HUDEP-2 (cell line): ENCODE measurements at regions not wholly inside any gene's neighbourhood (a gene's known extent, or its start where the extent isn't known, plus 50 kb on each side); places are given as distances from the start of the nearest gene placed in this dataset.
"Not testable (repeated sequence)": the region's sequence is repeated elsewhere in the genome, so short reads cannot be mapped to it uniquely, and the experiment has no call there.

ENCODE experiments used
- DNase-seq, 76 experiments: peaks; one replicate each; lab custom pipeline; 2025; ENCODE audit not compliant: unreplicated experiment in 76 of 76; lab: John Stamatoyannopoulos, UW

- DNase-seq, result no peak
Measured at GRCh38 chr11:87675993-87676392, 499.2 kb downstream of the RAB38 start.

GRCh38 chr11:87666730-87667129, 508.5 kb downstream of the RAB38 start:
- no peak for DNase-seq

DNA sequence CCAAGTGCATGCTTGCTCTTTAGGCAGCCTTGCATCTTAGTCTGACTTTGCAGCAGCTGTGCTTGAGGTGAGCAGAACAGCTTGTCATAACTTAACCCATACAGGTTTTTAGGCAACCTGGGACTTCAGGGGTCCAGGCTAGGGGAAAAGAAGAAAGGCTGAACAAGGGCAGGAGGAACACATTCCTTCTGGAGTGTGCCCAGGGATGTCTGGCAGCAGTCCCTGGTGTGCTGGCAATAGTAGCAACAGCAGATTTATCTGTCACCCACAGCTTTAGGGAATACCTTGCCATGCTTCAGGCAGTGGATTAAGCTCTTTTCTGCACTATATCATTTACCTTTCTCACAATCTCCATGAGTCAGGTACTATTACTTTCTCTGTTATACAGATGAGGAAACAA, 513.0 kb downstream of the RAB38 start:
- DNase-seq, result no peak

DNA sequence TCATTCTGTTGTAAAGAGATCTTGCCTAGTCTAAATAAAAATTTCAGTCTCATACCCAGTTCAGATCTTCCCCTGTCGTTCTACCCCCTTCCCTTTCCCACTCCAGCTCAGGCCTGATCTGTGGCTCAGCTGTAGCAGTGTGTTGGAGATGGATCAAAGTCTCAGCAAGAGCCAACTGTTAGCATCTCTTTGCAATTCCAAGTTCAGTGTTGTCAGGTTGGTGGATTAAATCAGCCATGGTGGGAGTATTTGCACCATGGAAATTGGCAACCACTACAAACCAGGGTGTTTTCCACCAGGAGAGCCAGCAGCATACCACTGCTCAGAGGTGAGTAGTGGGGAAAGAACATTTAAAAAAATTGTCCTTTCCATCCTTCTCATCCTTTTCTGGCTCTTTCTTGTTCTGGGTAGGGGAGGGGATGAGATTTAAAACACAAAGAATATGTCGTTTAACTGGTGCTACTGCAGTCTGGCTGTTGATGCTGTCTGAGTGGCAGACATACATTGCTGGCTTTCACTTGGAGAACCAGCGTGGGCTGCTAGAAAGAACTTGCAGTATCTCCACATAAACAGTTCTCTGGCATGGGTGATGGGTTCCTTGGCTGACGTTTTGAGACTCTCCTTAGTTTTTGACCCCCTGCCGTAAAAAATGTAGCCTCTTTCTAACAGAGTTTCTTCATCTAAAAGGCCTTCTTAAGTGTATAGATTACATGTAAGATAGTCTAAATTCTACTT, 514.1 kb downstream of the RAB38 start:
- no peak for DNase-seq

DNA sequence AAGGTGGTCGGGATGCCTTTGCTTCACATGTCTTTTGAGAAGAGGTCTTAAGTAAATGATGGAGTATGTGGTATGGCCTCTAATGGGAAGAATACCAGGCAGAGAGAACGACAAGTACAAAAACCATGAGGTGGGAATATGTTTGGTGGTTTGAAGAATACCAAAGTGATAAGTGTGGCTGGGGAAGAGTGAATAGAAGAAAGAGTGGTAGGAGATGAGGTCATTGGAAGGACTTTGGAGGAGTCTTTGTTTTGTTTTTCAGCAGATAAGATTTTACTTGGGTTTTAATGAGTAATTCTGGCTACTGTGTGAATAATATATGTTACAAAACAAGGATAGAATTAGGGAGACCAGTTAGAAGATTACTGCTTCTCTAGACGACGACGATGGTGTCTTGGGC, 515.4 kb downstream of the RAB38 start:
- no peak for DNase-seq

DNA sequence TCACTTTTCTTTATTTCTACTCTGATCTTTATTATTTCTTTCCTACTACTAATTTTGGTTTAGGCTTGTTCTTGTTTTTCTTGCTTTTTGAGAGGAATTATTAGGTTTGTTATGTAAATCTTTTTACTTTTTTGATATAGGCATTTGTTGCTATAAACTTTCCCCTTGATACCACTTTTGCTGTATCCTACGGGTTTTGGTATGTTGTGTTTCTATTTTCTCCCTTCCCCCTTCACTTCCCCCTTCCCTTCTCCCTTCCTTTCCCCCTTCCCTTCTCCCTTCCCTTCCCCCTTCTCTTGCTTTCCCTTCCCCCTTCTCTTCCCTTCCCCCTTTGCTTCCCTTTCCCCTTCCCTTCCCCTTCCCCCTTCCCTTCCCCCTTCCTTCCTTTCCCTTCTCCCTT, 529.6 kb downstream of the RAB38 start:
- no peak for DNase-seq

DNA sequence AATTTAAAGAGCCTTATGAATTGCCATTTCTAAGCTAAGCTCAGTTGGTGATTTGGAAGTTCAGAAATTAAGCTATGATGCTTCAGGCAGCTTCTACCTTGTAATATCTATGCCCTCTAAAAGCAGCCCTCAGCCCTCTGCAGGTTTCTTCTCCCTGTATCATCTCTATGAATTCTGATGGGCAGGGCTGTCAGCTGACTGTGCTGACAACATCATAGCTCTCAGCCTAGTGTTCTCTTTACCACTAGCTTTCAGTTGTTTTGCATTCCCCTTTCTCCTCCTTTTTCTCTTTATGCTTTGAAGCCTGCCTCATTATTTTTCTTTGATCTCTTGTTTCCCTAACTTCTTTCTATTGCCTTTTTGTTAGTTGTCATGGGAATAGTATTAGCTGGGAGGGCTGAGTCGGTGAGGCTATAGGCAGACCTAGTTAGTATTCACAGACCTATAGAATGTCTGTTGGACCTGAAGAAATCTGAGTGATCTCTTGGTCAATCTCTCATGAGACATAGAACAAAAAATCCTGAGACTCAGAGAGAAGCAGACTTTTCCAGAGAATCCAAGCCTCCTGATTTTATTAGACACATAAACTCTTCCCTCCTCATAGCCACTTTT, 535.4 kb downstream of the RAB38 start:
- DNase-seq, result no peak

DNA sequence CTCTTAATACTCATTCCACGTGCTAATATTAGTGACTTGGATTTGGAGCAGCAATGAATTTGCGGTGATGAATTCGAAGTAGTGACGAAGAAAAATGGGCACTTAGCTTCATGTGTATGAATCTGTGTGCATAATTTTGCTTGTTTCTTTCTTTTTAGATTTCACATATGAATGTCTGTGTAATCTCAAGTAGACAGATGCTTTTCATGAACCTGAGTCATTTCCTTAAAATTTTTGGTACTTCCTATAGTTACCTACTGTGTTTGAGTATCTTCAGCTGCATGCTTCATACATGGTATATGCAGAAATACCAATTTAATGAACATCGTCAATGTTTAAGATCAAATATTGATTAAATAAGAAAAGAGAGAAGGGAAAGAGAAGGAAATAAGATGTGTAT, 540.2 kb downstream of the RAB38 start:
- no peak for DNase-seq

- no peak for DNase-seq
Measured at GRCh38 chr11:87634331-87634730, 540.9 kb downstream of the RAB38 start.

DNA sequence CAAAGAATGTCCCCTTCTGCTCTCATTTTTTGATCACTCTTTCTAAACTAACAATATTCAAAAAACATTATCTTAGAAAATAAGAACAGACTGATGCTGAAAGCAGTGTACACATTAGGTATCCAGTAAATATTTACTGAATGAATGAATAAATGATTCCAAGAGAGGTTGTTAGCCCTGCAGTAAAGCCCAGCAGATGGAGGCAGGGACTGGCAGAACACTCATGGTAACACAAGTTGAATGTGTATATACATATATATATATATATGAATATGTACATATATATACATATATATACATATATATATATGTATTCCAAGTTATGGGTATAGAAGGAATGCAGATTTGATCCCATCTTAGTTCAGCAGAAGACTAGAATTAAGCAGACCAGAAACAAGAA, 546.3 kb downstream of the RAB38 start:
- DNase-seq, result no peak

DNA sequence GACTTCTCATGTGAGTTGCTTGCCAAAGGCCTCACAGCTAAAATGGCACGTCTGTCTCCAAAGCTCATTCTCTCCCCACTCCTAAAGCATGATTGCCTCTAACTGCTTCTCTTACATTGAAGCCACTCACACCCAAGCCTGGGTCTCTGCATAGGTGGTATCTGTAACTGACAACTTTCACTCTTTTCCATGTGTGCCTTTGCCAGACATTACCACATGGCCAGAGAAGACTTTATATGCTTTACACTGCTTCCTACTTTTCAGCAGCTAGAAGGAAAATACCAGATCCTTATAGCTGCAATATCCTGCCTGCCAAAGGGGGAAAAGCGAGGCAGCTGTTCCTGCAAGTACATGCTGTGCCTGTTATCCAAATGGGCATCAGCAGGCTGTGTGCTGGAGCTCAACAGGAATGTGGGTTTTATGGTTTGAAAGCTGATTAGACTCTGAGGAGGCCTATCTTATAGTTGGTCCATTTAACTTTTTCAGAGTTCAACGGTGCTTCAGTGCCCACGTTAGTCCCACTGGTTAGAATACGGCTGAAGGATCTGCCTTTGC, 547.1 kb downstream of the RAB38 start:
- no peak for DNase-seq

GRCh38 chr11:87623531-87624365, 551.5 kb downstream of the RAB38 start:
- DNase-seq, result not testable (repeated sequence)

GRCh38 chr11:87616511-87616910, 558.7 kb downstream of the RAB38 start:
- no peak for DNase-seq

DNA sequence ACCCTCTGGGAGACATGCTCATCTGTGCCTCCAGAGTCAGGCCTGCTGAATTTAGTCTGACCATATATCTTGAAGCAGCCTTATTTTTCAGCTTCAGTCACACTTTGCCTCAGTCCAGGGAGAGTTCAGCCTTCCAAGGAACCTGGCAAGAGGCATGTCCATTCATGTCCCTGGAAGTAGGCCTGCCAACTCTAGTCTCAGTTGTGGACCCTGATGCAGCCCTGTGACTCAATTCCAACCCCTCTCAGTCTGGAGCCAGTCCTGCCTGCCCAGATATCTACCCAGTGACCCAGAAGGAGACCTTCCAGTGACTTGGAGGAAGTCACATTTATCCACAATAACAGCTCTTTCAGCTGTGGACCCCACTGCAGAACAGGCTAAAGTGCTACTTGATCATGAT, 566.6 kb downstream of the TMEM135 start:
- no peak for DNase-seq

DNA sequence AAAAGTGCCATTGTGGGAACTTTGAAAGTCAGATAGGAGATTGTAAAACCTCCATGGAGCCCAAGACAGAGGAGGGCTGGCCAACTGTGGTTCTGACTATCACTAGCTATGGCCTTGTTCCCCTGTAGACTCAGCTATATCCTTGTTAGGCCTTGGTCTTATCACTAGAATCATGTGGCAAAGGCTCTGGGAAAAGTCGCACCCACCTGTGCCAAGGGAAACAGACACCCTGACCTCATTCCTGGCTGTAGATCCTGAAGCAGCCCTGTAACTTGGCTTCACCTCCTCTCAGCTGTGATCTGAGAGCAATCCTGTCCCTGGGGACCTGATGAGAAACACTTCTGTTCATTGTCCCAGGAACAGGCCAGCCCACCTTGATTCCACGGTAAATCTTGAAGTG, 566.2 kb downstream of the TMEM135 start:
- no peak for DNase-seq

GRCh38 chr11:87602776-87603175, 565.0 kb downstream of the TMEM135 start:
- no peak for DNase-seq

- DNase-seq, result no peak
Measured at GRCh38 chr11:87600938-87601337, 563.2 kb downstream of the TMEM135 start.

DNA sequence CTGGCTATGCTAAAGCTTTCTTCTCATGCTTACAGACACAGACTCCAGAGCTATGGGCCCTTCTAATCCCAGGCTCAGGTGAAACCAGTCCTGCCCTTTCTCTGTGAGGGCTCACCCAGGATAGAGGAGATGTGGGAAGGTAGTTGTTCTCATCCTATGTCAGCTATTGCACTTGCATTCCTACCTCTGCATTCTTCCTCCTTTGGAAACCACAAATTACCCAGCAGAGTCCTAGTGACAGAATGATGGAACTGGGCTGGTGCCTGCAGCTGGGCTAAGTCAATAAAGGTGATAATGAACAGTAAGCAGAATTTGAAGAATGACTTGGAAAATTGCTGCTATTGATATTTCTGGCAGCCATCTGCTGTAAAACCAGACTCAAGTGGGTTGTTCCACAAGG, 560.0 kb downstream of the TMEM135 start:
- no peak for DNase-seq

GRCh38 chr11:87596176-87596575, 558.4 kb downstream of the TMEM135 start:
- DNase-seq, result no peak

DNA sequence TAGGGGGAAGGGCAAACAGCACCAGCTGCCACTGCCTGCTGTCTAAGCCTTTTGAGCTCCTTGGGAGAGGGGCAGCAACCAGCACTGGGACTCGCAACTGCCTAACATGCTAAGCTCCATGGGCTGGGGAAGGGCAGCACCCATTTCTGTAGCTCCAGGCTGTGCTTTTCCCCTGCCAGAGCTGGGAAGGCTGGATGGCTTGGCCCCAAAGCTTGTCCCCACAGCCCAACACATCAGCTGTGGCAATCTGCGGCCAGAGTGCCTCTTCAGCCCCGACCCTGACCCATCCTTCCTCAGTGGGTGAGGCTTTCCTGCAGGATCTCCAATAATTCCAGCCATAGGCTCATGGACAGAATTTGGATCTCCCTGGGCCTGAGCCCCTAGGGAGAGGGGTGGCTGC, 551.3 kb downstream of the TMEM135 start:
- no peak for DNase-seq

- DNase-seq, result not testable (repeated sequence)
Measured at GRCh38 chr11:87585613-87586012, 547.9 kb downstream of the TMEM135 start.
